ENCODE measurements at regions not wholly inside any gene's neighbourhood (a gene's known extent, or its start where the extent isn't known, plus 50 kb on each side); places are given as distances from the start of the nearest gene placed in this dataset.

- no peak for DNase-seq (ENCODE audit: low read depth in 2 of 2)
These were observed 1879.4 kb upstream of the TENM3 start for GRCh38 chr4:180363815-180364214.

DNA sequence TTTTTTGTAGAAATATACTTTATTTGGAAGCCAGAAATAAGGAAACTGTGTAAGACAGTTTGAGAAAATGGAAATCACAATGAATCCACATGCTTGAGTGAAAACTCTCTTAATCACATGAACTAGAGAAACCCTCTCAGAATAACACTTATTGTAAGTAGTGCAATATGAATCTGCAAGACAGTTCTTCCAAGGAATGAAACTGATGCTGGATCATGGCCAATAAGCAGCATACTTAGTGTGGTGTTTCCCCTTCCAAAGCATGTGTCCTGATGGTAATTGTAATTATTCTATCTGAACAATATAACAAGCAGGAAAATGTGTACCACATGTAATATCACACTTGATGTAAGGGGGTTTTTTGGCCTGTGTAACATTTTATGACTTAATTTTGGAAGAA lies 1870.5 kb upstream of the TENM3 start:
- DNase-seq (ENCODE audit: low read depth in 2 of 2), result no peak

- DNase-seq (ENCODE audit: low read depth in 2 of 2), result no peak
These were observed 1865.5 kb upstream of the TENM3 start for GRCh38 chr4:180377741-180378140.

- no peak for DNase-seq (ENCODE audit: low read depth in 2 of 2)
These were observed 1862.5 kb upstream of the TENM3 start for GRCh38 chr4:180380733-180381132.

GRCh38 chr4:180391613-180392012 lies 1851.6 kb upstream of the TENM3 start:
- no peak for DNase-seq (ENCODE audit: low read depth in 2 of 2)

DNA sequence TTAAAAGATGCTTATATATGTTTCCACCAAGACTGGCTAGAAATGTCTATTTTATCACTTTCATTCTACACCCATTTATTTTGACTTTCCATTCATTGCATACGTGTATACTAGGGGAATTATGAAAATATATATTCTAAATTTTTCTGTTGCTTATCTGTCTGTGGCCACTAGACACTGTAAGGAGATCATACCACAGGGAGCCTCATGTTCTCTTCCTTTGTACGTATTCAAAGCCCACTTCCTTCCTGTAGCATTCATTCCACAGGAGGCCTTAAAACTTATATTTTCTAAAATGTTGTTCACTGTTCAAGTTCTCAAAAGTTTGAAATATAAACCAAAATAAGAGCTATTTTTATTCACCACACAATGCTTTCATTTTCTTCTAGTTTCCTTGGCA lies 1848.9 kb upstream of the TENM3 start:
- DNase-seq (ENCODE audit: low read depth in 2 of 2), result no peak

DNA sequence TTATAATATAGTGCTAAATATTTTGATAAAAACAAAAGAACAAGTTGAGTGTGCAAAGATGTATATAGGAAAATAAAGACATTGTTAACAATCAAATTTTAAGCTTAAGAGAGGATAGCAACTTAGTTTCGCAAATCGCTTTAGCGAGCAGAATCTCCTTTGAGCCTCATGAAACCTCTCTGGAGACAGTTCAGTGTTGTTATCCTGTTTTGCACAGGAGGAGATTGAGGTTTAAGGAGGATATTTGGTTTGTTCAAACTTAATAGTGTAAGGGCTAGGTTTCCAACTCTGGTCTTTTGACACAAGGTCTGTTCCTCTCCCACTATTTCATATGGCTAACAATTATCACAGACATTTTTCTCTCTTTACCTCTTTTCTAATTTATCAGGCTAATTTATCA lies 1848.5 kb upstream of the TENM3 start:
- DNase-seq (ENCODE audit: low read depth in 2 of 2), result no peak

GRCh38 chr4:180398564-180398963 lies 1844.6 kb upstream of the TENM3 start:
- no peak for DNase-seq (ENCODE audit: low read depth in 2 of 2)

GRCh38 chr4:180407275-180407885 lies 1835.8 kb upstream of the TENM3 start:
- no peak for DNase-seq (ENCODE audit: low read depth in 2 of 2)

DNA sequence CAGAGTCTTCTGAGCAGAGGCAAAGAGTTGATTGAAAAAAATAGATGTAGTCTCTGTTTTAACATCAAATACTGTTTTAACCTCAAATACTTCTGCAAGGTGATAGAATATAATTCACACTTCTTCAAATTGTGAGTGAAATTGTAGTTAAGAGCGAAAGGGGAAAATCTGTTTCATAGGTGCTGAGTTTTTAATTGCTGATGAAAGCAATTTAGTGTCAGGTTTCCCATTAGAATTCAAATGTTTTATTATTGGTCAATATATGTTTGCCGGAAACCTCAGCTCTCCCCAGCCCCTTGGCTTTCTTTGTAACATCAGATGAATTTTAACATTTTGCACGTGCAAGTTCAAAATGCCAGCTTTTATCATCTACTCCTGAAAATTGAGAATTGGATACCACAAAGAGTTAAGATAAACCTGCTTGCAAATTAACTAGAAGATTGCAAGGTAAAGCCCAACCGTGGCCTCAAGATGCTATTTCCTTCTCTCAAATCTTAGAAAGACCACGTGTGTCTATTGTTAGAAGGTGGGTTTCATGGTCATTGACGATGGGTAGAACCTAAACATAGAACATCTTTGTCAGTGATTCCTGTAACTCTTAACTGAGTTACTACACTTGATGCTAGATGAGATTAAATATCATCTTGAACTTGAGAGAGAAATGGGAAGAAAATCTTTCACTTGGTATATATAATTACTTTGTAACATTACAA lies 1824.2 kb upstream of the TENM3 start:
- no peak for DNase-seq (ENCODE audit: low read depth in 2 of 2)

DNA sequence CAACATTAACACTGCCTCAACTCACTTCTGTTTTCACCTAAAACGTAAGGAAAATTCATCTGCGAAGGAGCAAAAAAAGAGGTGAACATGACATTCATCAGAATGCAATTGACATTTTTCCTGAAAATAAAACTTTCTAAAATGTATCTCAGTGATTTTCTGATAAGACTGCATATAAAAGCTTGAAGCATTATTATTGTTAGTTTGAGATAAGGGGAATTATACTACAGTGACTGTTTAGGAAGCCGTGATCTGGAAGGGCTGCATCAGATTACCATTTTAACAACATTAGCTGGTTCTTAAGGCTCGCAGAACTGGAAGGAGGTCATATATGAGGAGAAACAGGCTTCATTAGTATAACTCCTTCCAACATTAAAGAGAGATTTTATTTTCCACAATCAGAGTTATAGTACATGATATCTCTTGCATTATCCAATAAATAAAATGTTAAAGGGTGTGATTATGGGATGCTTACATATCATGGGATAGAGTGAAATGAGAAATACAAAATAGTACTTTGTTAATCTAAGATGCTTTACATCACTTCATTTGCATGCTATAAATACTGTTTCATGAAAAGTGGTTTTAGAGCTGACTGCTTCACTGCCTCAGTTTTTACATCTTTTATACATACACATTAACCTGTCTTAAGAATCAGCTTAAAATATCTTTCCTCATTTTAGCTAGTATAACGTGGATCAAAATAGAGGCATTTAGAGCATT lies 1820.1 kb upstream of the TENM3 start:
- DNase-seq (ENCODE audit: low read depth in 2 of 2), result no peak

DNA sequence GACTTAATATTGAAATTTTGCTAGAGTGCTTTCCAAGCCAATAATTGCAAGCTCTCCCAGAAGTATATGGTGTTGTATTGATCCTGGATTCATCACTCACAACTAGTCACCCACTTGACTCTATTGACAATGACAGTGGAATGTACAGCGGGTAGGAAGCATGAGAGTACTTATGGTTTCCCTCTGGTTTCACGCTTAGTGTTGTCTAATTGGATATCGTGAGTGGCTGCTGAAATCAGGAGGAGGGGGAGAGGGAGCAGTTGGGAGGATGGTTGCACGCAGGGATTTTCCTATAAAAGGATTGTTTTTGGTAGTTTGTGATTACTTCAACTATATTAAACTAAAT lies 1819.5 kb upstream of the TENM3 start:
- DNase-seq (ENCODE audit: low read depth in 2 of 2), result no peak

DNA sequence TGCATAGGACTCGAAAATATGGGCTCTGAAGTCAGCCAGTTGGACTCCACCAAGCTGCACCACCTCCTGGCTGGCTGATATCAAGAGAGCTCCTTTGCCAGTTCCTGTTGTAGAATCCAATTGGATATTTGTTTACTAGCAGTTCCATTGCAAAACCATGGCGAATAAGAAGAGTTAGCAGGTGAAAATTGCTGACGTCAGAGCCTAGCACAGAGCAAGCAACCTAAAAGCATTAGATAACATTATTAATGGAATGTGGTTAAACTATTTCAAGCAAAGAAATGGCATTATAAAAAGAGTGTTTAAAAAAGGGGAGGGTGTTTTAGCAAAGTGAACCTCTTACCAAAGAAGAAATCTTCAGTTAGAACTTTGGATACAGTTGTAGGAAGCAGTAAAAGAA lies 1816.3 kb upstream of the TENM3 start:
- no peak for DNase-seq (ENCODE audit: low read depth in 2 of 2)

DNA sequence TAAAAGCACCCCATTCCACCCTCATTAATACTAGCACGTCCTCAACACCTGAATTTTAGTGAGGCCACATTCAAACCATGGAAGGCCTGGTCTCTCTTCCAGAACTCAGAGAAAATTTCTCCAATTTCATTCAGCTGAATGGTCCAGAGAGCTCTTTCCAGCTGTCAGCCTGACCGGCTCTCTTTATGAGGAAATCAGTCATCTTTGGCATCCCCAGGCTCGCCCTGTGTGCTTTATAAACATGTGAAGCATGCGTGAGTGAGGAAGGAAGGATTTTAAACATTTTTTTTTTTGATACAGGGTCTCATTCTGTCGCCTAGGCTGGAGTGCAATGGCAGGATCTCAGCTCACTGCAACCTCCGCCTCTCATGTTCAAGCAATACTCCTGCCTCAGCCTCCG lies 1812.9 kb upstream of the TENM3 start:
- no peak for DNase-seq (ENCODE audit: low read depth in 2 of 2)

- no peak for DNase-seq (ENCODE audit: low read depth in 2 of 2)
These were observed 1808.9 kb upstream of the TENM3 start for GRCh38 chr4:180434131-180434895.

GRCh38 chr4:180436361-180436760 lies 1806.8 kb upstream of the TENM3 start:
- DNase-seq (ENCODE audit: low read depth in 2 of 2), result no peak

DNA sequence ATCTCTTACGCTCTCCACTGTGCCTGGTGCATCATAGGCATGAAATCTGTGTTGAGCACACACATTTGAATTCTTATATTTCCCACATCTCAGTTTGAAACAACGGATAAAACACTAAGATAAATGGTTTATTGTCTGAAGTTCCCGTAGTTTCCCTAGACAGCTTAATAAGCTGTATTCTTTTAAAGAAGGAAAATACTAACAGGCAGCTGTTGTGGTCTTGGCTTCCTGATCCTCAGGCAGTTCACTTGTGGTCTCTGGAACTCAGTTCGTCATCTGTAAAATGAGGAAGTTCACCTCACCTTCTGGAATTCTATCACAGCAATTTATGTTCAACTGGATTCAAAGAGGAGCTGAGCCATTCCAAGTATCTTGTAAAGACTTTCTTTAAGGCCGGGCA lies 1805.6 kb upstream of the TENM3 start:
- DNase-seq (ENCODE audit: low read depth in 2 of 2), result no peak

- DNase-seq (ENCODE audit: low read depth in 2 of 2), result no peak
These were observed 1794.9 kb upstream of the TENM3 start for GRCh38 chr4:180448306-180448705.

- DNase-seq (ENCODE audit: low read depth in 2 of 2), result no peak
These were observed 1793.7 kb upstream of the TENM3 start for GRCh38 chr4:180449395-180449956.

- no peak for DNase-seq (ENCODE audit: low read depth in 2 of 2)
These were observed 1788.0 kb upstream of the TENM3 start for GRCh38 chr4:180455226-180455625.

- no peak for DNase-seq (ENCODE audit: low read depth in 2 of 2)
These were observed 1786.3 kb upstream of the TENM3 start for GRCh38 chr4:180456928-180457327.

GRCh38 chr4:180462116-180462515 lies 1781.1 kb upstream of the TENM3 start:
- no peak for DNase-seq (ENCODE audit: low read depth in 2 of 2)
